GM12864 (cell line): ENCODE measurements at regions not wholly inside any gene's neighbourhood (a gene's known extent, or its start where the extent isn't known, plus 50 kb on each side); places are given as distances from the start of the nearest gene placed in this dataset.

ENCODE experiments used
- DNase-seq: peaks from one replicate; pipeline ENCODE4 v3.0.0-alpha.2; 2011; ENCODE audit warnings: low read depth
- H3K4me3 ChIP-seq: 2 replicates; pipeline ENCODE4 v1.5.1; 2011; ENCODE audit warnings: mild to moderate bottlenecking, low read depth, low read length, control low read depth
- CTCF ChIP-seq: IDR thresholded peaks from 2 replicates; pipeline ENCODE4 v1.5.1; 2011; ENCODE audit warnings: low read depth, mild to moderate bottlenecking, moderate library complexity, low read length, control low read depth, inconsistent platforms; ENCODE audit errors: missing control alignments

GRCh38 chr9:83140061-83140460 lies 77.1 kb upstream of the RASEF start:
- no peak for TF ChIP-seq CTCF
- no peak for DNase-seq

GRCh38 chr9:83138422-83139135 lies 75.6 kb upstream of the RASEF start:
- DNase-seq, result no peak
- H3K4me3 ChIP-seq, result no peak overlapping the region
- TF ChIP-seq CTCF, result no peak

More at GRCh38 chr9:83140061-83140460, 77.1 kb upstream of the RASEF start:
- no peak overlapping the region for H3K4me3 ChIP-seq

GRCh38 chr9:83133316-83133715 lies 70.4 kb upstream of the RASEF start:
- no peak for DNase-seq
- no peak overlapping the region for H3K4me3 ChIP-seq
- TF ChIP-seq CTCF, result no peak

GRCh38 chr9:83132768-83133167 lies 69.8 kb upstream of the RASEF start:
- H3K4me3 ChIP-seq, result no peak overlapping the region
- no peak for TF ChIP-seq CTCF
- no peak for DNase-seq

- DNase-seq, result no peak
- H3K4me3 ChIP-seq, result no peak overlapping the region
- TF ChIP-seq CTCF, result no peak
Measured at GRCh38 chr9:83130541-83130940, 67.6 kb upstream of the RASEF start.

GRCh38 chr9:83125671-83126070 lies 62.7 kb upstream of the RASEF start:
- DNase-seq, result no peak
- TF ChIP-seq CTCF, result no peak
- H3K4me3 ChIP-seq, result no peak overlapping the region

GRCh38 chr9:83119873-83120272 lies 56.9 kb upstream of the RASEF start:
- H3K4me3 ChIP-seq, result no peak overlapping the region
- no peak for DNase-seq
- no peak for TF ChIP-seq CTCF
